ENCODE measurements at regions not wholly inside any gene's neighbourhood (a gene's known extent, or its start where the extent isn't known, plus 50 kb on each side); places are given as distances from the start of the nearest gene placed in this dataset.

DNA sequence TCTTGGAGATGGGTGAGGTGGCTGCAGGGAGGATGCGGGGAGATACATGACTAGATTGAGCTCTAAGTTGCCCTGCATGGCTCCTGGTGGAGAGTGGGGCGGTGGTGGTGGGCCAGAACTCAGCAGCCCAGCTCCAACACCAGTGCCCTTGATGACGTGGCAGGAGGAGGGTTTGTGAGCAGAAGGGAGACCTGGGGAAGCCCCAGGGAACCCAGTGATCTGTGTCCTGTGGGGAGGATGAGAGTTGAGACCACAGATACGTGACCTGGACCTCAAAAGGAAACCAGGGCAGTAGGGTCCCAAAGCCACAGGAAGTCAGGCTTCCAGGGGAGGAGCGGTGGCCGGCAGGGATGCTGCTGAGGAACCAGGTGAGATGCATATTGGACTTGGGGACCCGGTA lies 989.1 kb upstream of the TMEM132C start:
- DNase-seq: no peak
- peaks cover 14% of the 10 kb centered on the region for H3F3A ChIP-seq (ENCODE audit: insufficient read depth)
- H3K27me3 ChIP-seq (replicated peaks; ENCODE audit: insufficient read depth): no peaks in the 10 kb centered on the region
- H3K4me2 ChIP-seq (ENCODE audit: unreplicated experiment): no peak overlapping the region
- no peak overlapping the region for H3K27ac ChIP-seq
- H3K36me3 ChIP-seq (ENCODE audit: low read depth): no peaks in the 10 kb centered on the region
- in situ Hi-C loops (cut with MboI): no loop called here
- H4K20me1 ChIP-seq (ENCODE audit: insufficient read depth): no peaks in the 10 kb centered on the region
- H3K9ac ChIP-seq: no peak overlapping the region
- no peak overlapping the region for H2AFZ ChIP-seq
- TF ChIP-seq EZH2phosphoT487 (IDR thresholded peaks at IDR 0.05; ENCODE audit: insufficient read depth, low read depth) (no peak), EZH2 (IDR thresholded peaks at IDR 0.05; ENCODE audit: insufficient read depth, poor library complexity, severe bottlenecking) (no peak)
- H3K4me3 ChIP-seq: no peak overlapping the region
- no peaks in the 10 kb centered on the region for H3K79me2 ChIP-seq (ENCODE audit: insufficient read depth)
- H3K4me1 ChIP-seq (ENCODE audit: insufficient read depth): peaks cover 16% of the 10 kb centered on the region
- 80 to 89% methylated on average over 7 of the region's 7 CpGs for WGBS, 2 experiments (ENCODE audit: low coverage in 1 of 2, low lambda C conversion rate in 2 of 2, missing lambda C conversion rate in 2 of 2)
- H3K9me3 ChIP-seq (ENCODE audit: low read depth): no peaks in the 10 kb centered on the region
- no peaks in the 10 kb centered on the region for H3K9me2 ChIP-seq (ENCODE audit: insufficient read depth)

DNA sequence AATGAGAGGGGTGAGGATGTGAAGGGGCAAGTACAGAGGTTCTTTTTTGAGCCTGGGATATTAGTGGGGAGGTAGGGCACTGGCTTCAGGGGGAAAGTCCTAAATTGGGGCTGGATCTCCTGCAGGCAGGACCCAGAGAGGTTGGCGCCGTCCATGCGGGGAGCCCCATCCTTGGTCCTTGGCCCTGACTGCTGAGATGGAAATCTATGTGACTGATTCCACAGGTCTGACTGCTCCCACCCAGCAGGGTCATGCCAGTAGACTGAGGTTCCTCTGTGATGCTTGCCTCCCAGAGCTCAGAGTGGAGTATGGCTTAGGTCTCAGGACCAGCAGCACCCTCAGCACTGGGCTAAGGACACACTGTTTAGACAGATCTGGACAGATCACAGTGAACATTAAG lies 988.6 kb upstream of the TMEM132C start:
- no peaks in the 10 kb centered on the region for H3K36me3 ChIP-seq (ENCODE audit: low read depth)
- H3F3A ChIP-seq (ENCODE audit: insufficient read depth): peaks cover 11% of the 10 kb centered on the region
- no peak overlapping the region for H2AFZ ChIP-seq
- H3K4me1 ChIP-seq (ENCODE audit: insufficient read depth): peaks cover 14% of the 10 kb centered on the region
- DNase-seq: no peak
- no peaks in the 10 kb centered on the region for H4K20me1 ChIP-seq (ENCODE audit: insufficient read depth)
- H3K9me2 ChIP-seq (ENCODE audit: insufficient read depth): no peaks in the 10 kb centered on the region
- H3K4me2 ChIP-seq (ENCODE audit: unreplicated experiment): no peak overlapping the region
- H3K4me3 ChIP-seq: no peak overlapping the region
- no peak overlapping the region for H3K27ac ChIP-seq
- no peaks in the 10 kb centered on the region for H3K27me3 ChIP-seq (replicated peaks; ENCODE audit: insufficient read depth)
- no peak for TF ChIP-seq EZH2 (IDR thresholded peaks at IDR 0.05; ENCODE audit: insufficient read depth, poor library complexity, severe bottlenecking)
- TF ChIP-seq EZH2phosphoT487 (IDR thresholded peaks at IDR 0.05; ENCODE audit: insufficient read depth, low read depth): no peak
- no peak overlapping the region for H3K9ac ChIP-seq
- H3K79me2 ChIP-seq (ENCODE audit: insufficient read depth): no peaks in the 10 kb centered on the region
- H3K9me3 ChIP-seq (ENCODE audit: low read depth): no peaks in the 10 kb centered on the region
- in situ Hi-C loops (cut with MboI): no loop called here
- WGBS, 2 experiments (ENCODE audit: low coverage in 1 of 2, low lambda C conversion rate in 2 of 2, missing lambda C conversion rate in 2 of 2): 97 to 100% methylated on average over 3 of the region's 3 CpGs

DNA sequence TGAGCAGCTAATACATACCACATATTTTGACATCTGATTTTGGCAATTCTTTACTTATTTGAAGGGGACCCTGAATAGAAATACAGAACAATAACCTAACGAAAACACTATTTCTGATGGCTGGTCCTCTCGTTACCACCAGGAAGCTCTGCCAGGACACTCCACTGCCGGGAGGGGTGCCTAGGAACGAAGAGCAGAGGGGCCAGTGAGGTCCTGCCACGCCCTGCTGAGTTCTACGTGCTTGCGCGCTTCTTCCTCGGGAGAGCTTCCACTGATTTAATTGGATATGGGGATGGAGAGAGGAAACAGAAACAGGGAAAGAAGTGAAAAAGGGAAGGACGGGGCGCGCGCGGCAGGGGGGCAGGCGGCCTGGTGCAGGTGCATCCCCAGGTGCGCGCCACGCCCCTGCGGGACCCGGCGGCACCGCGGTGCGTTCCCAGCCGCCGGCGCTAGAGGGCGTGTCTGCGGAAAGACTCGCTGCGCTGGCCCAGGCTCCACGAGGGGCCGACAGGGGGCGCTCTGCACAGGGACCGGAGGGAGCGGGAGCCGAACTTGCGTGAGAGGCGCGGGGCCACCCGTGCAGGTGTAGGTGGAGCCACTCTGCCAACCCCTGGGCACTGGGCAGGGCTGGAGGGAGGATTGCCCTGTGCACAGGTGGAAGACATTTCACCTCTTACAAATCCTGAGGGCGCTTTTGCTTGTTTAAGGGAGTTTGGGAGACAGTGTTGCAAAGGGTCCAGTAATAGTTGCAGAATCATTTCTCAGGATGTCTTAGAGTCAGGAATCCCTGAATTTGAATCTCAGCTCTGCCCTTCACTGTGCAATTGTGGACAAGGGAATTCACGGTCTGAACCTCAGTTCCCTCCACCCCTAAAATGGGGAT lies 986.3 kb upstream of the TMEM132C start:
- DNase-seq: peak; percentile 42
- in situ Hi-C loops (cut with MboI): no loop called here
- Histone ChIP-seq H3K27ac (no peak overlapping the region), H3K4me1 (ENCODE audit: insufficient read depth) (peaks cover 18% of the 10 kb centered on the region), H2AFZ (no peak overlapping the region), H3K4me2 (ENCODE audit: unreplicated experiment) (no peak overlapping the region), H3K9me3 (ENCODE audit: low read depth) (no peaks in the 10 kb centered on the region), H3K27me3 (replicated peaks; ENCODE audit: insufficient read depth) (no peaks in the 10 kb centered on the region), H3K79me2 (ENCODE audit: insufficient read depth) (no peaks in the 10 kb centered on the region), H3K9me2 (ENCODE audit: insufficient read depth) (no peaks in the 10 kb centered on the region), H3K4me3 (no peak overlapping the region), H3K9ac (no peak overlapping the region), H4K20me1 (ENCODE audit: insufficient read depth) (no peaks in the 10 kb centered on the region), H3F3A (ENCODE audit: insufficient read depth) (peaks cover 18% of the 10 kb centered on the region), H3K36me3 (ENCODE audit: low read depth) (no peaks in the 10 kb centered on the region)
- TF ChIP-seq EZH2phosphoT487 (IDR thresholded peaks at IDR 0.05; ENCODE audit: insufficient read depth, low read depth) (no peak), EZH2 (IDR thresholded peaks at IDR 0.05; ENCODE audit: insufficient read depth, poor library complexity, severe bottlenecking) (no peak)
- 29 to 34% methylated on average over 34 to 43 of the region's 43 CpGs for WGBS, 2 experiments (ENCODE audit: low coverage in 1 of 2, low lambda C conversion rate in 2 of 2, missing lambda C conversion rate in 2 of 2)

DNA sequence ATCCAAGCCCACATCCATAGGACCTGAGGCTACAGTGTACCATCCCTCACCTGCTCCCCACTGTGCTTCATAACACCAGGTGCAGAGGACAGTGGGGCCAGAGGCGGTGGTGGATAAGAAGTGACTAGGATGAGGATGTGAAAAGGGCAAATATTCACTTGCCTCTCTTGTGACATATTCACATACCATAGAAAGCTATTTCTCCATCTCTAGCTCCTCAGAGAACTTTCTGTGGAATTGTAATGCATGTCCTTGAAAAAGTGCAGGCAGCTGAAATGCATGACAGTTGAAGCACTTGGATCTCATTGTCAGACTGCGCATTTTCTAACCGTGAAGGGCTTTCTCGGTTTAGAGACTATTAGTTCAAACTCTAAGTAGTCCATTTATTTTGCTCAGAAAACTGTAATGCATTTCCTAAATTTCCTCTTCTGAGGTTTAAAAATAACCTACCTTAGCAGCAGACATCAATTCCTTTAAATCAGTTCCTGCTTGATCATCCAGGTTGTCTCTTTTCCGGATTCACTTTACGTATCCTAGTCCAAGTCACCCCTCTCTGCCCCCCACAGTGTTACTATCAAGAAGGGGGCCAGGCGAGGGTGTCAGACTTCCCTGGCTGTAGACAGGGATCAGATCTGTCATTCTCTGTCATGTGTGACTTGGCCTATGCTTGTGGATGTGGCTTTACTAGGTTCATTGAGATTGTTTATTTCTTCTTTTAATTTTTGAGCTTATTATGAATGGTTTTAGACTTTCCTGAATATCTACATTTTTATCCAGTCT lies 984.0 kb upstream of the TMEM132C start:
- WGBS, 2 experiments (ENCODE audit: low coverage in 1 of 2, low lambda C conversion rate in 2 of 2, missing lambda C conversion rate in 2 of 2): 88 to 92% methylated on average over 7 of the region's 7 CpGs
- Histone ChIP-seq H3K9ac (no peak overlapping the region), H3K4me3 (no peak overlapping the region), H3K4me1 (ENCODE audit: insufficient read depth) (peaks cover 26% of the 10 kb centered on the region), H3K9me3 (ENCODE audit: low read depth) (no peaks in the 10 kb centered on the region), H3K9me2 (ENCODE audit: insufficient read depth) (no peaks in the 10 kb centered on the region), H2AFZ (no peak overlapping the region), H3K27ac (no peak overlapping the region), H3K4me2 (ENCODE audit: unreplicated experiment) (no peak overlapping the region), H3K27me3 (replicated peaks; ENCODE audit: insufficient read depth) (no peaks in the 10 kb centered on the region), H3F3A (ENCODE audit: insufficient read depth) (peaks cover 25% of the 10 kb centered on the region), H4K20me1 (ENCODE audit: insufficient read depth) (no peaks in the 10 kb centered on the region), H3K36me3 (ENCODE audit: low read depth) (no peaks in the 10 kb centered on the region), H3K79me2 (ENCODE audit: insufficient read depth) (no peaks in the 10 kb centered on the region)
- TF ChIP-seq EZH2 (IDR thresholded peaks at IDR 0.05; ENCODE audit: insufficient read depth, poor library complexity, severe bottlenecking) (no peak), EZH2phosphoT487 (IDR thresholded peaks at IDR 0.05; ENCODE audit: insufficient read depth, low read depth) (no peak)
- in situ Hi-C loops (cut with MboI): no loop called here
- peak; percentile 19 for DNase-seq

All from GM23248 (cell line).